ENCODE measurements at regions not wholly inside any gene's neighbourhood (a gene's known extent, or its start where the extent isn't known, plus 50 kb on each side); places are given as distances from the start of the nearest gene placed in this dataset.
A peak's percentile ranks its signal among the peaks of the same experiment; 100 is the strongest.
"Not testable (repeated sequence)": the region's sequence is repeated elsewhere in the genome, so short reads cannot be mapped to it uniquely, and the experiment has no call there.

DNA sequence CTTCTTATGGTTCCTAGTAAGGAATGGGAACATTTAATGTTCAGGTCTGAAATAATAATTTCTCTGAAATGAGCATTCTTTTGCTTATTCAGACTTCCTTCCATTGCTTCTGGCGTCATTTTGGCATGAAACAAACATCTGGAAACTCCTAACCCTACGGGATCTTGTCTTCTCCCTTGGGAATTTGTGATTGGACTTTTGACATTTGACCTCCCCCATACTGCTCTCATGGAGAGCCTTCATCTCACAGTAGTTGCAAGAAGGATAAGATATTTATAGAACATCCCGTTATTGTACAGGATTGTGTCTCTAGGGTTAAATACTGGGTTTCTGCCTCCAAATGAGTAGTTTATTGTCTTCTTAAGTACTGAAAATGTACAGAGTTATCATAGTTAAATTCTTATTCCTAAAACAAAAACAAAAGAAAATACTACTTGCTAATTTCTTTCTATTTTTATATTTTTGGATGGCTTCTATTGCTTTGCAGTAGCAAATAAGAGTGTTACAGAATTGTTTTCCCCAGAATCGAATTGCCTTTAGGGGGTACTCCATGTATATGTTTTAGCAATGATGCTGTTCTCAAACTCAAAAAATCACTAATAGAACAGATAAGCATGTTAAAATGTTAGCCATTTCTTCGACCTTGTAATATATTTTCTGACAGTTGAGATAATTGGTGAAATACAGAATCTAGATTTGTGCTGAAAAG, 366.8 kb downstream of the DLEU7 start:
- H3K4me1 Mint-ChIP-seq, result no peaks in the 10 kb centered on the region

DNA sequence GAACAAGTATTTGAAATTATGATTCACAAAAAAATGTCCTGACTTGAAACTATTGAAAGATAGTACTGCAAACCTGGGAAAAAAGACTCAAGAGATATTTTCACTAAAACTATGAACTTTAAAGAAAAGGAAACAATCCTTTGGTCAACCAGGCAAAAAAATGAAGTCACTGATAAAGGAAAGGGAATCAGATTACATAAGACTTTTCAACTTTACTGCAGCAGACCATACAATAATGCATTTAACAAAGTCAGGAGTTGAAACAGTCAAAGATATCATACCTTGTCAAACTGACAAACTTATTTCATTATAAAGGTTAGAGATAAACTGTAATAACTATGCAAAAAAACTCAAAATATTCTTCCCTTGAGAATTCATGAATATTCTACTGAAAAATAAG, 361.6 kb downstream of the DLEU7 start:
- Mint-ChIP-seq H3K4me1 (no peaks in the 10 kb centered on the region), H3K27ac (no peak overlapping the region), H3K27me3 (peaks cover 26% of the 10 kb centered on the region), H3K4me3 (no peak overlapping the region), H3K9me3 (no peaks in the 10 kb centered on the region), H3K36me3 (no peaks in the 10 kb centered on the region)
- ATAC-seq (ENCODE audit: low read depth), result no peak
- DNase-seq, result no peak
- POLR2A ChIA-PET, result no interaction called here

More for the DNA sequence above, 366.8 kb downstream of the DLEU7 start:
- Mint-ChIP-seq H3K9me3 (no peaks in the 10 kb centered on the region), H3K27me3 (peaks cover 20% of the 10 kb centered on the region), H3K4me3 (no peak overlapping the region), H3K36me3 (no peaks in the 10 kb centered on the region), H3K27ac (no peak overlapping the region)
- DNase-seq, result no peak
- no peak for ATAC-seq (ENCODE audit: low read depth)
- POLR2A ChIA-PET, result interaction anchor here (1.1 kb wide), 1 partner anchor 36 kb away, joined by 3 read pairs; no protein-coding TSS in a partner anchor

DNA sequence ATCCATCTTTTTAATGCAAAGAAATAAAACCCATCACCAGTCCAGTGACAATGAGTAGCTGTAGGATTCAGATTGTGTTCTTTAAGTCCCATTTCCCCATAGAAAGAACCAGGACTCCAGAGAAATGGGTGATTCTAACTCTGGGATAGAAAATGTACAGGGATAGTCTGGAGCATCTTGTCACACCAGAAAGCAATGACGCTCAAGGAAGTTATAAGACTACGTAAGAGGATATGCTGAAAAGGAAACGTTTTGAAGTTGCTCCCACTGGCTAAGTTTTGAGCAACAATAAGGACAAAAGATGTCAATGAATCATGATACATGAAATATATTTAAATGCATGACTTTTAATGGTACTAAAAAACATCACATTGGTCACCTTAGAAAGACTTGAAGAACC, 360.1 kb downstream of the DLEU7 start:
- DNase-seq, result no peak
- peaks cover 30% of the 10 kb centered on the region for H3K27me3 Mint-ChIP-seq
- POLR2A ChIA-PET, result no interaction called here
- no peaks in the 10 kb centered on the region for H3K36me3 Mint-ChIP-seq
- H3K27ac Mint-ChIP-seq, result no peak overlapping the region
- ATAC-seq (ENCODE audit: low read depth), result no peak
- no peaks in the 10 kb centered on the region for H3K4me1 Mint-ChIP-seq
- no peaks in the 10 kb centered on the region for H3K9me3 Mint-ChIP-seq
- H3K4me3 Mint-ChIP-seq, result no peak overlapping the region

DNA sequence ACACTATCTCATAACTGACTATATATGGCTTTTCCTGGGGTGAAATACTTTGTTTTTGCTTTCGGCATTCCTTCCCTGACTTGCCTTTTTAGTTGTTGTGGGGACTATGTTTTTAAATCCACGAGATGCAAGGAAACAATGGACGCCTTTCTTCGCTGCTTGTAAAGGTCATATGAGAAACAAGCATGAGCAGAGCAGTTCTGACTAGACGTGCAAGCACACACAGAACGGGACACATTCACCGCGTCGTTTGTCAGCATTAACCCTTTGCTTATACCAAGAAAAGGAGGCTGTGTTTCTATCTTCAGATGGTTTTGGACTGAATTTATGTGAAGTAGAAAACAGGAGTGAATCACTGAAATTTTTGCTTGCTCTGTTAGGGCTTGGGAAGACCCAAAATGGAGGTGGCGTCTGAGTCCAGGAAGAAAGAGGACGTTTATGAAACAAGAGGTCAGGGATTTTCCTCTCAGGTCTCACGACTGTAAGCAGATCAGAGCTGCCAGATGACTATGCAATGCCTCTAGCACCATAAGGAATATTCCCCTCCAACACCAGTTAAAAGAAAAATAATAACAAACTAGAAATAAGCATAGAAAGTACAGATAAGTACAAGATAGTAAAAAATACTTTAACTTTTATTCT, 358.9 kb downstream of the DLEU7 start:
- Mint-ChIP-seq H3K4me1 (no peaks in the 10 kb centered on the region), H3K9me3 (no peaks in the 10 kb centered on the region), H3K27ac (no peak overlapping the region), H3K4me3 (no peak overlapping the region), H3K27me3 (peaks cover 28% of the 10 kb centered on the region), H3K36me3 (no peaks in the 10 kb centered on the region)
- POLR2A ChIA-PET, result interaction anchor here (0.6 kb wide), 1 partner anchor 473 kb away, joined by 3 read pairs; no protein-coding TSS in a partner anchor
- ATAC-seq (ENCODE audit: low read depth) (no peak), DNase-seq (no peak)

DNA sequence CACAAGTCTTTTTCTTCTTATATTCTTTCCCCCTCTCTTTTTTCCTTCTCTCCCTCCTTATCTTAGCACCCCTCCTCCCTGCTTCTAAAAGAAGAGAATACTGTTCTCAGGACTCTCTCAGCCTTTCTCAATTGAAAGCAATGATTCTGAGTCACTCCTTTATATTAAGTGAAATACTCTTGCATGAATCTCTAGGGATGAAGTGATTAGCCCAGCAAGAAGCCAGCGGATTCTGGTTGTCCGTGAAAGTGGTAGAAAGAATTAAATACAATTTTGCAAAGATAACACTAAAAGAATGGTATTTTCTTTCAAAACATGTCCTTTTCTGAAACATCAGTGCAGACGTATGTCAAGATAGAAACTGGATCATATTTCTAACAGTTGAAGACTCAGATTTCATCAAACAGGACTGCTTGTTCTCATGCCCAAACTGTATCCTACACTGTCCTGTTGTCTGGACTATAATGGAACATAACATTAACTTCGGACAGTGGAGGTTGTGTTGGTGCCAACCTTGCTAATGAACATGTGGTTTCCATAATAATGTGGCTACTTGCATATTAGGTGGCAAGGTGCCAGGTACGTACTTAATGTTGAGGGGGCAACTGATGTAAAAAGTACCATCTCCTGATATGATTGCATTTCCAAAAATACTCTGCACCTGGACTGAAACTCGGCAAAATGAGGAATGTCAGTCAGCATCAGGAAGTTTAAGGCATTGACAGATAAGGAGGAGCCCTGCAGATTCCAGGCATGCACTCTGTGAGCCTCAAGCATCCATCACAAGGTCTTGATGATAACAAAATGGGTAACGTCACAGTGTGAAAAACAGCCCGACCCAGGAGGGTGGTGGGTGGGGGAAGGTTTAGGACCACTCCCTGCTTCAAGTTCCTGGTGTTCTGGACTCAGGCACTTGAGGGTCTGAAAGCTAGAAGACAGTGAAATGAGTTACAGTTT, 357.2 kb downstream of the DLEU7 start:
- ATAC-seq (ENCODE audit: low read depth), result no peak
- no peak for DNase-seq
- Mint-ChIP-seq H3K36me3 (no peaks in the 10 kb centered on the region), H3K27me3 (peaks cover 29% of the 10 kb centered on the region), H3K9me3 (no peaks in the 10 kb centered on the region), H3K4me1 (no peaks in the 10 kb centered on the region), H3K4me3 (no peak overlapping the region), H3K27ac (no peak overlapping the region)
- POLR2A ChIA-PET, result no interaction called here

DNA sequence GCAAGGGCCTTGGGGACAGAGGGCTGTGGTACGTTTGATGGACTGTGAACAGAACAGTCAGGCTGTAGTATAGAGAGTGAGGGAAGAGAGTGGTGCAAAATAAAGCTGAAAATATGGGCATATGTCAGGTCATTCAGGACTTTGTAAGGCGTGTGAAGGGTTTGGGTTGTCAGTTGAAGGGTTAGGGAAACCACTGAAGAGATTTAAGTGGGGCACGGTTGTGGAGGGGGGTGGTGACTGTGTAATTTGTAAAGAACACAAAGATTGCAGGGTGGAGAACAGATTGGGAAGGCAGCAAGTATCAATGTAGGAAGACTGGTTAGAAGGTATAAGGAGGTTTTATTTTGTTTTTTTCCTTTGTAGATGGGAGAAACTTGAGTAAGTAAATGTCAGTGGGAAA, 349.8 kb downstream of the DLEU7 start:
- Mint-ChIP-seq H3K4me1 (no peaks in the 10 kb centered on the region), H3K4me3 (no peak overlapping the region), H3K27ac (no peak overlapping the region), H3K9me3 (no peaks in the 10 kb centered on the region), H3K27me3 (peaks cover 9% of the 10 kb centered on the region), H3K36me3 (no peaks in the 10 kb centered on the region)
- ATAC-seq (ENCODE audit: low read depth) (no peak), DNase-seq (no peak)
- POLR2A ChIA-PET, result no interaction called here

DNA sequence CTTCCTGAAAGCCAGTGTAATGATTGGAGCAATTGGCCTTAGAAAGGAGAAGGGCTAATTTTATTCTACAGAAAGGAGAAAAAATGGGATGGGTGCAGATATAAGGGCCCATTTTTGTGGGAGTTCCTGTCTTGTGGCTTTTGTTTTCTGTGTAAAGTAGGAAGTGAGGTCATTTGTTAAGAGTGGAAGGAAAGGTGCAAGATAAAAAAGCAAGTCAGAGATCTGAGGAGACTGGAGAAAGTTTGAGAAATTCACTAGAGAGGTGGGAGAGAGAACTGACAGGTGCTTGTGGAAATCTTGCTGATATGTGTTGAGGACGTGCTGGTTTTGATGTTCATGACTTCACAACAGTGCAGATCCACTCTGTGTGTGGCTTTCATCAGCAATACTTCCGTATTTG, 349.4 kb downstream of the DLEU7 start:
- ATAC-seq (ENCODE audit: low read depth) (no peak), DNase-seq (no peak)
- no peak overlapping the region for H3K4me3 Mint-ChIP-seq
- no peak overlapping the region for H3K27ac Mint-ChIP-seq
- no peaks in the 10 kb centered on the region for H3K4me1 Mint-ChIP-seq
- no peaks in the 10 kb centered on the region for H3K9me3 Mint-ChIP-seq
- POLR2A ChIA-PET, result interaction anchor here (1.0 kb wide), 1 partner anchor 18 kb away, joined by 3 read pairs; no protein-coding TSS in a partner anchor
- peaks cover 9% of the 10 kb centered on the region for H3K27me3 Mint-ChIP-seq
- H3K36me3 Mint-ChIP-seq, result no peaks in the 10 kb centered on the region

DNA sequence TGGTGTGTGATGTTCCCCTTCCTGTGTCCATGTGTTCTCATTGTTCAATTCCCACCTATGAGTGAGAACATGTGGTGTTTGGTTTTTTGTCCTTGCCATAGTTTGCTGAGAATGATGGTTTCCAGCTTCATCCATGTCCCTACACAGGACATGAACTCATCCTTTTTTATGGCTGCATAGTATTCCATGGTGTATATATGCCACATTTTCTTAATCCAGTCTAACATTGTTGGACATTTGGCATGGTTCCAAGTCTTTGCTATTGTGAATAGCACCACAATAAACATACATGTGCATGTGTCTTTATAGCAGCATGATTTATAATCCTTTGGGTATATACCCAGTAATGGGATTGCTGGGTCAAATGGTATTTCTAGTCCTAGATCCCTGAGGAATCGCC, 340.3 kb downstream of the DLEU7 start:
- H3K36me3 Mint-ChIP-seq; ATAC-seq (ENCODE audit: low read depth); POLR2A ChIA-PET: not testable (repeated sequence)

DNA sequence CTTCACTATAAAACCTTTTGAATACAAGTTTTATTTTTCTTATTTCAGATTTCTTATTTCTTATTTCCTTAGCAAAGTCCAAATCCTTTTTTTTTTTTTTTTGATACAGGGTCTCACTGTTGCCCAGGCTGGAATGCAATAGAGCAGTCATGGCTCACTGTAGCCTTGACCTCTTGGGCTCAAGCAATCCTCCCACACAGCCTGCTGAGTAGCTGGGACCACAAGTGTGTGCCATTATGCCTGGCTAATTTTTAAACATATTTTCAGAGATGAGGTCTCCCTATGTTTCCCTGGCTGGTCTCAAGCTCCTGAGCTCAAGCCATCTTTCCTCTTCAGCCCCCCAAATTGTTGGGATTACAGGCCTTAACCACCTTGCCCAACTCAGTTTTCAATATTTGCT, 334.3 kb downstream of the DLEU7 start:
- Mint-ChIP-seq H3K27me3 (peaks cover 4% of the 10 kb centered on the region), H3K4me3 (no peak overlapping the region), H3K9me3 (peaks cover 3% of the 10 kb centered on the region), H3K36me3 (peaks cover 3% of the 10 kb centered on the region), H3K27ac (no peak overlapping the region), H3K4me1 (peaks cover 1% of the 10 kb centered on the region)
- POLR2A ChIA-PET, result interaction anchor here (0.7 kb wide), 1 partner anchor 160 kb away, joined by 5 read pairs; no protein-coding TSS in a partner anchor
- no peak for DNase-seq
- no peak for ATAC-seq (ENCODE audit: low read depth)

More for the DNA sequence above, 340.3 kb downstream of the DLEU7 start:
- H3K4me1 Mint-ChIP-seq, H3K27me3 Mint-ChIP-seq, DNase-seq, H3K9me3 Mint-ChIP-seq, H3K4me3 Mint-ChIP-seq, H3K27ac Mint-ChIP-seq: not testable (repeated sequence)

DNA sequence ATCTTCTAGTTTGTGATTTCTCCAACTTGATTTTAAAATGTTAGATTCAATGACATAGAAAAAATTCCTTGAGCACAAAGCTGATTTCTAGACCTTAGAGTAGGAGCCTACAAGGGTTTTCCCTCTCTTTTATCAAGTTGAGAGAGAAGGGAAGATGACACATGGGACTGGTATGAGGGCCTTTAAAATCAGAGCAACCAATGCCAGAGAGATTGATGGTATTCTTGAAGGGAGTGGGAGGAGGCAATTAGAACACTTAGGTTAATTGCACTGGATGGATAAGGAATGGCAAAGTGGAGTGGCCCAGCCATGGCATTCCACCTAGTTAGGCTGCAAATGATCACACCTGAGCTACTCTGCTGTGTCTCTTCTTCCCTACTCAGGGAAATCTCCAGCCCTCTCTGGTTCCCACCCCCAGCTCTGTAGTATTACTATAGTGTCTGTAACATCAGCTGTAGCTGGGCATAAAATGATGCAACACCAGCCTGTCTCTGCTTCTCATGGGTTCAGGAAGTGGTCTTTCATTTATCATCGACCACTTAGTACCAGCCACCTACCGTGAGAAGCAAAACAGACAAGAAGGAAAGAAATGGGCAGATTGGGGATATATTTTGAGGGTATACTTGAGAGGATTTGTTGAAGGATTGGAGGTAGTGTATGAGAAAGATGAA, 333.6 kb downstream of the DLEU7 start:
- peaks cover 3% of the 10 kb centered on the region for H3K36me3 Mint-ChIP-seq
- ATAC-seq (ENCODE audit: low read depth), result no peak

DNA sequence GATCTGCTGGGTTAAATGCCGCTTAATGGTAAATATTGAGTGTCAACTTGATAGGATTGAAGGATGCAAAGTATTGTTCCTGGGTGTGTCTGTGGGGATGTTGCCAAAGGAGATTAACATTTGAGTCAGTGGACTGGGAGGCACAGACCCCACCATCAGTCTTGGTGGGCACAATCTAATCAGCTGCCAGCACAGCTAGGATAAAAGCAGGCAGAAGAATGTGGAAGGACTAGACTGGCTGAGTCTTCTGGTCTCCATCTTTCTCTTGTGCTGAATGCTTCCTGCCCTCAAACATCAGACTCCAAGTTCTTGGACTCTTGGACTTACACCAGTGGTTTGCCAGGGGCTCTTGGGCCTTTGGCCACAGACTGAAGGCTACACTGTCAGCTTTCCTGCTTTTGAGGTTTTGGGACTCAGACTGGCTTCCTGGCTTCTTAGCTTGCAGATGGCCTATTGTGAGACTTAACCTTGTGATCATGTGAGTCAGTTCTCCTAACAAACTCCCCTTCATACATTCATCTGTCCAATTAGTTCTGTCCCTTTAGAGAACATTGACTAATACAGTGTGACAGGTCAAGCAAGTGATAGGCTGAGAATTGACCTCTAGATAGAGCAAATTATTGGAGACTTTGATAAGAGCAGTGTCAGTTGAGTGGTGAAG, 332.5 kb downstream of the DLEU7 start:
- DNase-seq; H3K36me3 Mint-ChIP-seq; H3K9me3 Mint-ChIP-seq; H3K27me3 Mint-ChIP-seq; H3K4me1 Mint-ChIP-seq; POLR2A ChIA-PET; H3K4me3 Mint-ChIP-seq; H3K27ac Mint-ChIP-seq; ATAC-seq (ENCODE audit: low read depth): not testable (repeated sequence)

More for the DNA sequence above, 333.6 kb downstream of the DLEU7 start:
- POLR2A ChIA-PET, result no interaction called here
- peaks cover 4% of the 10 kb centered on the region for H3K27me3 Mint-ChIP-seq
- H3K27ac Mint-ChIP-seq, result no peak overlapping the region
- peaks cover 3% of the 10 kb centered on the region for H3K9me3 Mint-ChIP-seq
- no peak for DNase-seq
- peaks cover 1% of the 10 kb centered on the region for H3K4me1 Mint-ChIP-seq
- no peak overlapping the region for H3K4me3 Mint-ChIP-seq

DNA sequence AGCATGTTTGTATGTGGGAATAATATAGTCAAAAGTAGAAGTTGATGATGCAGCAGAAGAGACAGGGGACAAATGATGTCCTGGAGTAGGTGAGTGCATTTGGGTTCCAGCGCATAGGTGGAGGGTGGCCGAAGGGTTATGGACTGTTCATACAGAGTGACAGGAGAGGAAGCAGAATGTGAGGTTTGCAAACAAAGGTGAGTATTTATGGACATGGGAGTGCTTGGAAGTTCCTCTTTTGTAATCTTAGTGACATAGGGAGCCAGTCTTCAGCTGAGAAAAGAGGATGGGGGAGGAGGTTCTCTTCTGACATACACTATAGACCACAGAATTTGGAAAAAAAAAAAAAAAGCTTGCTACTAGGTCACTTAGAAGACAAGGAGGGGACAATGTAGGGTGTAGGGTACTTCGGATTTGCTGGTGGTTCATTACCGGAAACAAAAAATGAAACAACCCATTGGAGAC, 331.6 kb downstream of the DLEU7 start:
- peak; percentile 85 for ATAC-seq (ENCODE audit: low read depth)
- H3K4me1 Mint-ChIP-seq, result peaks cover 1% of the 10 kb centered on the region
- no peak overlapping the region for H3K4me3 Mint-ChIP-seq
- H3K27me3 Mint-ChIP-seq, result no peaks in the 10 kb centered on the region
- no peak for DNase-seq
- POLR2A ChIA-PET, result interaction anchor here (0.5 to 2.5 kb wide), 11 partner anchors 11 to 720 kb away, joined by 3 to 9 read pairs (median 3); partner anchors contain the start of gene RNASEH2B
- no peak overlapping the region for H3K27ac Mint-ChIP-seq
- H3K9me3 Mint-ChIP-seq, result peaks cover 3% of the 10 kb centered on the region
- H3K36me3 Mint-ChIP-seq, result peaks cover 3% of the 10 kb centered on the region
